C4-2B (cell line): ENCODE measurements at regions not wholly inside any gene's neighbourhood (a gene's known extent, or its start where the extent isn't known, plus 50 kb on each side); places are given as distances from the start of the nearest gene placed in this dataset.

Source experiments
- ZFX ChIP-seq: fragments of 450-650 bp; IDR thresholded peaks from 2 replicates; pipeline ENCODE4 v1.6.1; 2017
- TF ChIP-seq, protein P1 (sequence below): fragments of 450-650 bp; conservative IDR thresholded peaks from 2 replicates; pipeline ENCODE4 v1.5.1; 2017; ENCODE audit warnings: mild to moderate bottlenecking

DNA sequence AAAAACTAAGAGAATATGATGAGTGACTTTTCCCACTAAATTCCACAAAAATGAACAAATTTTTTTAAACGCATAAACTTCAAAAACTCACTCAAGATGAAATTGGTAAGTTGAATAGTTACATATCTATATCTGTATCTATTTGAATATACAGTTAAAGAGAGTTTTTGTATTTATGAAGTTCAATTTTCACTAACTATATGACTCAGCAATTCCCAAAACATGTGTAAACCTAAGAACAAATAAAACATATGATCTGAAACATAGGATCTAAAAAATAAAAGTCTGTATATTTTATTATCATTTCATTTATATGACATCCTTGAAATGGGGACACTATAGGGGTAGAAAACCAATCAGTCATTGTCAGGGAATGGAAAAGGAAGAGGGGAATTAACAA lies 105.7 kb upstream of the SNX7 start:
- TF ChIP-seq, protein P1, sequence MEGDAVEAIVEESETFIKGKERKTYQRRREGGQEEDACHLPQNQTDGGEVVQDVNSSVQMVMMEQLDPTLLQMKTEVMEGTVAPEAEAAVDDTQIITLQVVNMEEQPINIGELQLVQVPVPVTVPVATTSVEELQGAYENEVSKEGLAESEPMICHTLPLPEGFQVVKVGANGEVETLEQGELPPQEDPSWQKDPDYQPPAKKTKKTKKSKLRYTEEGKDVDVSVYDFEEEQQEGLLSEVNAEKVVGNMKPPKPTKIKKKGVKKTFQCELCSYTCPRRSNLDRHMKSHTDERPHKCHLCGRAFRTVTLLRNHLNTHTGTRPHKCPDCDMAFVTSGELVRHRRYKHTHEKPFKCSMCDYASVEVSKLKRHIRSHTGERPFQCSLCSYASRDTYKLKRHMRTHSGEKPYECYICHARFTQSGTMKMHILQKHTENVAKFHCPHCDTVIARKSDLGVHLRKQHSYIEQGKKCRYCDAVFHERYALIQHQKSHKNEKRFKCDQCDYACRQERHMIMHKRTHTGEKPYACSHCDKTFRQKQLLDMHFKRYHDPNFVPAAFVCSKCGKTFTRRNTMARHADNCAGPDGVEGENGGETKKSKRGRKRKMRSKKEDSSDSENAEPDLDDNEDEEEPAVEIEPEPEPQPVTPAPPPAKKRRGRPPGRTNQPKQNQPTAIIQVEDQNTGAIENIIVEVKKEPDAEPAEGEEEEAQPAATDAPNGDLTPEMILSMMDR, result no peak
- no peak for TF ChIP-seq ZFX
